ENCODE measurements at regions not wholly inside any gene's neighbourhood (a gene's known extent, or its start where the extent isn't known, plus 50 kb on each side); places are given as distances from the start of the nearest gene placed in this dataset.

DNA sequence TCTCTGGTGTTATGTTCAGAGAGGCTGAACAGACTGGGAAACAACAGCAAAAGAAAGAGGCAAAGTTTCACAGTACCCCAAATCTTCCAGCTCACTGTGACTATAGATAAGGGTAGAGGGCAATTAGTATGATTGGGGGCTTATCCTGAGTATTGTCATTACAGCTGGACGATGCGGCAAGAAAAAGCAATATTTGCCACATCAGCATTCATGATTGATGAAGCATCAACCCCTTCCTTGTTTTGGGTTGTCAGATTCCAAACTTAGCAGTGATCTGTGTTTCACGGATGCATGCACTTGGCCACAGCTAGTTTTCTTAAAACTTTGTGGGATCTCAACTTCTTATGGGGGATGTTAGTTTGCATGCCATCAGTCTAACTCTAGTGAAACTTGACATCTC, 348.8 kb upstream of the SLITRK5 start:
- Mint-ChIP-seq H3K27ac (no peak overlapping the region), H3K4me3 (no peak overlapping the region), H3K9me3 (peaks cover 3% of the 10 kb centered on the region; the same call in 1 of the 2 replicates), H3K36me3 (no peaks in the 10 kb centered on the region), H3K4me1 (peaks cover 7% of the 10 kb centered on the region), H3K27me3 (ENCODE audit: low read depth) (no peaks in the 10 kb centered on the region)
- DNase-seq (ENCODE audit: low spot score): no peak
- CTCF ChIA-PET: no interaction called here
- POLR2A ChIA-PET: no interaction called here
- TF ChIP-seq ZNF263 (CRISPR knock-in tag; IDR thresholded peaks at IDR 0.05; ENCODE audit: low read depth): no peak
- TF ChIP-seq GTF2I (CRISPR knock-in tag; conservative IDR thresholded peaks at IDR 0.05): no peak
- TF ChIP-seq, protein P1, sequence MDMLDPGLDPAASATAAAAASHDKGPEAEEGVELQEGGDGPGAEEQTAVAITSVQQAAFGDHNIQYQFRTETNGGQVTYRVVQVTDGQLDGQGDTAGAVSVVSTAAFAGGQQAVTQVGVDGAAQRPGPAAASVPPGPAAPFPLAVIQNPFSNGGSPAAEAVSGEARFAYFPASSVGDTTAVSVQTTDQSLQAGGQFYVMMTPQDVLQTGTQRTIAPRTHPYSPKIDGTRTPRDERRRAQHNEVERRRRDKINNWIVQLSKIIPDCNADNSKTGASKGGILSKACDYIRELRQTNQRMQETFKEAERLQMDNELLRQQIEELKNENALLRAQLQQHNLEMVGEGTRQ (CRISPR knock-in tag; IDR thresholded peaks at IDR 0.05): no peak
- no peak for TF ChIP-seq JAZF1 (CRISPR knock-in tag; IDR thresholded peaks at IDR 0.05)
- TF ChIP-seq SP1 (CRISPR knock-in tag; conservative IDR thresholded peaks at IDR 0.05): no peak
- TF ChIP-seq, protein P2, sequence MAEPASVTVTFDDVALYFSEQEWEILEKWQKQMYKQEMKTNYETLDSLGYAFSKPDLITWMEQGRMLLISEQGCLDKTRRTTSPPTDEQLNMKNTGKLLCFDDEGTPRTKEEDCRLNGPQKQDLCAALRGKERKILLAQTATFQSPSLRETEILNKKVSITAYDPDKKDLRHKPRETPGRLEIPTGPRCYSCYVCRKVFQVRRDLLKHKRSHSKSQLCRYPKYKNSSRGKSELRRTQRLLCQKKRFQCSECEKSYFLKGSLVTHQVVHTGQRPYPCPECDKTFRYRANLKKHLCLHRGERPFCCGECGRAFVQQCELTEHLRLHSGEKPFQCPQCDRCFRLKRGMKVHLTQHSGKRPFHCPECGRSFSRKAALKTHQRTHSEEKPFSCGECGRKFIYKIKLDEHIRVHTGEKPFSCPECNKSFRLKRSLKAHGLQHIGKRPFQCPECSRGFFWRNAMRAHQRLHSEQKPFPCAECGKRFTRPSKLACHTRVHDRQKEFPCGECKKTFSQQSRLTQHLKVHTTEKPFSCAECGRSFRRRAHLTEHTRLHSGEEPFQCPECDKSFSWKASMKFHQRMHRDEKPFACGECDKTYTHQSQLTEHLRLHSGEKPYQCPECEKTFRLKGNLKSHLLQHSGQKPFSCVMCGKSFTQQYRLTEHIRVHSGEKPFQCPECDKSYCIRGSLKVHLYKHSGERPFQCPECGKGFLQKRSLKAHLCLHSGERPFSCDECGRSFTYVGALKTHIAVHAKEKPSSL (CRISPR knock-in tag; conservative IDR thresholded peaks at IDR 0.05): no peak
- TF ChIP-seq, protein P3, sequence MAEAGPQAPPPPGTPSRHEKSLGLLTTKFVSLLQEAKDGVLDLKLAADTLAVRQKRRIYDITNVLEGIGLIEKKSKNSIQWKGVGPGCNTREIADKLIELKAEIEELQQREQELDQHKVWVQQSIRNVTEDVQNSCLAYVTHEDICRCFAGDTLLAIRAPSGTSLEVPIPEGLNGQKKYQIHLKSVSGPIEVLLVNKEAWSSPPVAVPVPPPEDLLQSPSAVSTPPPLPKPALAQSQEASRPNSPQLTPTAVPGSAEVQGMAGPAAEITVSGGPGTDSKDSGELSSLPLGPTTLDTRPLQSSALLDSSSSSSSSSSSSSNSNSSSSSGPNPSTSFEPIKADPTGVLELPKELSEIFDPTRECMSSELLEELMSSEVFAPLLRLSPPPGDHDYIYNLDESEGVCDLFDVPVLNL (CRISPR knock-in tag; IDR thresholded peaks at IDR 0.05; ENCODE audit: borderline replicate concordance, low read depth): no peak
- no peak for TF ChIP-seq ZNF396 (CRISPR knock-in tag; IDR thresholded peaks at IDR 0.05; ENCODE audit: borderline replicate concordance)
- TF ChIP-seq, protein P4, sequence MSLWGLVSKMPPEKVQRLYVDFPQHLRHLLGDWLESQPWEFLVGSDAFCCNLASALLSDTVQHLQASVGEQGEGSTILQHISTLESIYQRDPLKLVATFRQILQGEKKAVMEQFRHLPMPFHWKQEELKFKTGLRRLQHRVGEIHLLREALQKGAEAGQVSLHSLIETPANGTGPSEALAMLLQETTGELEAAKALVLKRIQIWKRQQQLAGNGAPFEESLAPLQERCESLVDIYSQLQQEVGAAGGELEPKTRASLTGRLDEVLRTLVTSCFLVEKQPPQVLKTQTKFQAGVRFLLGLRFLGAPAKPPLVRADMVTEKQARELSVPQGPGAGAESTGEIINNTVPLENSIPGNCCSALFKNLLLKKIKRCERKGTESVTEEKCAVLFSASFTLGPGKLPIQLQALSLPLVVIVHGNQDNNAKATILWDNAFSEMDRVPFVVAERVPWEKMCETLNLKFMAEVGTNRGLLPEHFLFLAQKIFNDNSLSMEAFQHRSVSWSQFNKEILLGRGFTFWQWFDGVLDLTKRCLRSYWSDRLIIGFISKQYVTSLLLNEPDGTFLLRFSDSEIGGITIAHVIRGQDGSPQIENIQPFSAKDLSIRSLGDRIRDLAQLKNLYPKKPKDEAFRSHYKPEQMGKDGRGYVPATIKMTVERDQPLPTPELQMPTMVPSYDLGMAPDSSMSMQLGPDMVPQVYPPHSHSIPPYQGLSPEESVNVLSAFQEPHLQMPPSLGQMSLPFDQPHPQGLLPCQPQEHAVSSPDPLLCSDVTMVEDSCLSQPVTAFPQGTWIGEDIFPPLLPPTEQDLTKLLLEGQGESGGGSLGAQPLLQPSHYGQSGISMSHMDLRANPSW (CRISPR knock-in tag; conservative IDR thresholded peaks at IDR 0.05; ENCODE audit: low read depth): no peak
- no peak for TF ChIP-seq CREM (CRISPR knock-in tag; IDR thresholded peaks at IDR 0.05)
- TF ChIP-seq ZNF232 (CRISPR knock-in tag; IDR thresholded peaks at IDR 0.05): no peak
- TF ChIP-seq AFF4 (CRISPR knock-in tag; IDR thresholded peaks at IDR 0.05; ENCODE audit: borderline replicate concordance): no peak
- no peak for TF ChIP-seq EMX1 (CRISPR knock-in tag; IDR thresholded peaks at IDR 0.05)
- no peak for TF ChIP-seq ETV6 (CRISPR knock-in tag; IDR thresholded peaks at IDR 0.05)
- TF ChIP-seq ATF2 (CRISPR knock-in tag; IDR thresholded peaks at IDR 0.05; ENCODE audit: borderline replicate concordance, low read depth): no peak
- TF ChIP-seq RELA (CRISPR knock-in tag; IDR thresholded peaks at IDR 0.05; ENCODE audit: borderline replicate concordance): no peak
- TF ChIP-seq NR2C2 (CRISPR knock-in tag; IDR thresholded peaks at IDR 0.05): no peak
- ATAC-seq: no peak

Measured in WTC11 (cell line).